DND-41 (cell line): ENCODE measurements at regions not wholly inside any gene's neighbourhood (a gene's known extent, or its start where the extent isn't known, plus 50 kb on each side); places are given as distances from the start of the nearest gene placed in this dataset.

Experiments used
- CTCF ChIP-seq: IDR thresholded peaks from 2 replicates; pipeline ENCODE4 v1.5.1; 2012; ENCODE audit warnings: borderline replicate concordance, low read length, moderate library complexity, mild to moderate bottlenecking; ENCODE audit not compliant: poor library complexity, severe bottlenecking; ENCODE audit errors: extremely low read depth
- EZH2 ChIP-seq: IDR thresholded peaks from 3 replicates; pipeline ENCODE4 v1.6.1; 2012; ENCODE audit warnings: borderline replicate concordance, low read depth, mild to moderate bottlenecking, moderate library complexity, low read length, inconsistent platforms; ENCODE audit not compliant: severe bottlenecking

GRCh38 chr13:63629591-63629990, 2213.9 kb upstream of the PCDH20 start:
- TF ChIP-seq CTCF = no peak
- no peak for TF ChIP-seq EZH2
